ENCODE measurements at regions not wholly inside any gene's neighbourhood (a gene's known extent, or its start where the extent isn't known, plus 50 kb on each side); places are given as distances from the start of the nearest gene placed in this dataset.

GRCh38 chr13:93108111-93108601 lies 118.5 kb upstream of the GPC6 start:
- H3K27me3 ChIP-seq, result no peaks in the 10 kb centered on the region
- H3K4me1 ChIP-seq (ENCODE audit: low read depth), result no peaks in the 10 kb centered on the region
- DNase-seq (ENCODE audit: low read depth in 1 of 2, low spot score in 1 of 2), result peak in 1 of 2 donors; percentile 27
- H3K36me3 ChIP-seq, result no peaks in the 10 kb centered on the region
- no peak overlapping the region for H3K27ac ChIP-seq
- no peaks in the 10 kb centered on the region for H3K9me3 ChIP-seq (ENCODE audit: low read depth)
- no peak for TF ChIP-seq CTCF (IDR thresholded peaks at IDR 0.05; ENCODE audit: low read depth, low read length)
- no peak overlapping the region for H3K4me3 ChIP-seq

GRCh38 chr13:93116809-93117208 lies 109.8 kb upstream of the GPC6 start:
- no peaks in the 10 kb centered on the region for H3K9me3 ChIP-seq (ENCODE audit: low read depth)
- no peaks in the 10 kb centered on the region for H3K36me3 ChIP-seq
- DNase-seq (ENCODE audit: low read depth in 1 of 2, low spot score in 1 of 2), result no peak
- H3K27ac ChIP-seq, result no peak overlapping the region
- H3K4me1 ChIP-seq (ENCODE audit: low read depth), result no peaks in the 10 kb centered on the region
- H3K27me3 ChIP-seq, result no peaks in the 10 kb centered on the region
- no peak for TF ChIP-seq CTCF (IDR thresholded peaks at IDR 0.05; ENCODE audit: low read depth, low read length)
- H3K4me3 ChIP-seq, result no peak overlapping the region

- Histone ChIP-seq H3K4me3 (no peak overlapping the region), H3K27ac (no peak overlapping the region), H3K27me3 (no peaks in the 10 kb centered on the region), H3K36me3 (no peaks in the 10 kb centered on the region), H3K9me3 (ENCODE audit: low read depth) (no peaks in the 10 kb centered on the region), H3K4me1 (ENCODE audit: low read depth) (no peaks in the 10 kb centered on the region)
- TF ChIP-seq CTCF (IDR thresholded peaks at IDR 0.05; ENCODE audit: low read depth, low read length), result no peak
- DNase-seq (ENCODE audit: low read depth in 1 of 2, low spot score in 1 of 2), result peak in 1 of 2 donors; percentile 9
Observed at GRCh38 chr13:93118081-93118615, 108.5 kb upstream of the GPC6 start.

GRCh38 chr13:93140912-93141311 lies 85.7 kb upstream of the GPC6 start:
- Histone ChIP-seq H3K36me3 (no peaks in the 10 kb centered on the region), H3K4me3 (no peak overlapping the region), H3K4me1 (ENCODE audit: low read depth) (no peaks in the 10 kb centered on the region), H3K9me3 (ENCODE audit: low read depth) (no peaks in the 10 kb centered on the region), H3K27ac (no peak overlapping the region), H3K27me3 (no peaks in the 10 kb centered on the region)
- no peak for TF ChIP-seq CTCF (IDR thresholded peaks at IDR 0.05; ENCODE audit: low read depth, low read length)
- no peak for DNase-seq (ENCODE audit: low read depth in 1 of 2, low spot score in 1 of 2)

- H3K4me1 ChIP-seq (ENCODE audit: low read depth), result no peaks in the 10 kb centered on the region
- no peak for DNase-seq (ENCODE audit: low read depth in 1 of 2, low spot score in 1 of 2)
- H3K27ac ChIP-seq, result no peak overlapping the region
- H3K4me3 ChIP-seq, result no peak overlapping the region
- H3K9me3 ChIP-seq (ENCODE audit: low read depth), result no peaks in the 10 kb centered on the region
- no peaks in the 10 kb centered on the region for H3K27me3 ChIP-seq
- TF ChIP-seq CTCF (IDR thresholded peaks at IDR 0.05; ENCODE audit: low read depth, low read length), result no peak
- H3K36me3 ChIP-seq, result no peaks in the 10 kb centered on the region
Observed at GRCh38 chr13:93144031-93144430, 82.6 kb upstream of the GPC6 start.
